Prostate gland (tissue), 2 donors: ENCODE measurements at regions not wholly inside any gene's neighbourhood (a gene's known extent, or its start where the extent isn't known, plus 50 kb on each side); places are given as distances from the start of the nearest gene placed in this dataset.
"Not testable (repeated sequence)": the region's sequence is repeated elsewhere in the genome, so short reads cannot be mapped to it uniquely, and the experiment has no call there.

ENCODE experiments used
- DNase-seq: peaks from one replicate; pipeline ENCODE4 v3.0.0-alpha.2; 2019; ENCODE audit warnings: low spot score
- H3K27ac ChIP-seq, 2 donors: fragments of 200-600 bp; sonication (generic); 2 replicates each; pipeline ENCODE4 v1.5.1; 2017 to 2019
- H3K27me3 ChIP-seq: fragments of 200-600 bp; sonication (generic); replicated peaks from 2 replicates; pipeline ENCODE4 v1.5.1; 2019; ENCODE audit not compliant: insufficient read depth
- H3K36me3 ChIP-seq, 2 donors: fragments of 200-600 bp; sonication (generic); 1 replicate in 1 of 2; 2 replicates in 1 of 2; pipeline versions ENCODE4 v1.5.1 to v1.8.1; 2017 to 2019
- H3K4me1 ChIP-seq: fragments of 200-600 bp; sonication (generic); replicated peaks from 2 replicates; pipeline ENCODE4 v1.5.1; 2019
- H3K4me3 ChIP-seq, 2 donors: fragments of 200-600 bp; sonication (generic); 2 replicates each; pipeline ENCODE4 v1.5.1; 2017 to 2019
- H3K9me3 ChIP-seq: fragments of 200-600 bp; sonication (generic); 2 replicates; pipeline ENCODE4 v1.5.1; 2017
- CTCF ChIP-seq, 4 experiments: fragments of 200-600 bp in 2 of 4; fragments of 450-650 bp in 2 of 4; sonication (generic) in 2 of 4; IDR thresholded peaks; 1 replicate in 3 of 4; 2 replicates in 1 of 4; pipeline ENCODE4 v1.5.1; 2016 to 2019; ENCODE audit warnings: antibody characterized with exemption in 4 of 4, mild to moderate bottlenecking in 2 of 4, moderate library complexity in 2 of 4
- POLR2A ChIP-seq: fragments of 450-650 bp; IDR thresholded peaks from one replicate; pipeline ENCODE4 v1.6.1; 2016; ENCODE audit warnings: antibody characterized with exemption, mild to moderate bottlenecking
- POLR2AphosphoS5 ChIP-seq: sonication (generic); formaldehyde crosslinking; IDR thresholded peaks from one replicate; pipeline ENCODE4 v1.6.1; 2017; ENCODE audit warnings: antibody characterized with exemption
- WGBS: methylation state at CpG from one replicate; pipeline ENCODE4 v1.1.5; 2018; 5-methylcytosine and 5-hydroxymethylcytosine counted together
- intact Hi-C: fragments of 100-400 bp; cut with DNase I; formaldehyde crosslinking; loops from one replicate; pipeline ENCODE4 v1.14.2; 2022

DNA sequence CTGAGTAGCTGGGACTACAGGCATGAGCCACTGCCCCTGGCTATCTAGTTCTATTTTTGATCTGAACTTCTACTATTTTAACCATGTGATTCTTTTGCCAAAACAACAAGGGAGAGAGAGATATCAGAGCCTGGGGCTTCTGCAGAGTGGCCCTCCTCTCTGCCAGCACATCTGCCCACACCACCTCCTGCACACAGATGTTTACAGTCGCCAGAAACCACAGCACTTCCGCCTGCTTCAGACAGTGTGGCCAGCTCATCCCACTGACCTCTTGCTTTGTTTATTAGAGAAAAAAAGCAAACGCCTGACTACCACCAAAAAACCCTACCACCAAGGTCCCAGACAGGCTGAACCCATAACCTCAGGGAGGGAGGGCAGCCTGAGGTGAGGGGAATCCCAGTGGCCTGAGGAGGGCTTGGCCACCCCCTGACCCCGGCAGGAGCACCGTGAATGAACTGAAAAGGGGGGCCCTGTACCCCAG, 85.9 kb upstream of the ABHD2 start:
- Histone ChIP-seq H3K4me3 (no peak overlapping the region), H3K27ac (no peak overlapping the region), H3K9me3 (no peaks in the 10 kb centered on the region), H3K36me3 (no peaks in the 10 kb centered on the region), H3K4me1 (no peaks in the 10 kb centered on the region), H3K27me3 (no peaks in the 10 kb centered on the region)
- no peak for DNase-seq
- intact Hi-C loops = no loop called here
- TF ChIP-seq POLR2A = no peak
- TF ChIP-seq POLR2AphosphoS5 = no peak
- TF ChIP-seq CTCF (IDR thresholded peaks at IDR 0.05) = no peak
- WGBS = 51% methylated on average over 5 of the region's 5 CpGs

DNA sequence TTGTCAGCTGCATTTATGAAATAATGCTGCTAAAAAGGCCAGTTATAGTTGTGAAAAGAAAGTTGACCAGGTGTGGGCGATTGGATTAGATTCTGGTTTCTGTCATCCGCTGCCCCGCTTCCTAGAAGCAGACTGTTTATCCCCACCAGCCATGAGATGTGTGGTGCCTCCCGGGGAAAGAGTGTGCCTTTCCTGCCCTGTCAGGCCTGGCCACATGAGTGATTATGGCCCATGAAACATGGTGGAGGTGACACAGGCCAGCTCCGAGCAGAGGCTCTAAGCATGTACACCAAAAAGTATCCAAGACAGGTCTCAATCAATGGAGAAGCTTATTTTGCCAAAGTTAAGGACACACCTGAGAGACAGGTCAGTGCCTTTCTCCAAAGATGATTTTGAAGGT, 85.4 kb upstream of the ABHD2 start:
- no peaks in the 10 kb centered on the region for H3K36me3 ChIP-seq
- H3K4me3 ChIP-seq = no peak overlapping the region
- no peaks in the 10 kb centered on the region for H3K9me3 ChIP-seq
- WGBS = 85% methylated on average over 5 of the region's 5 CpGs
- TF ChIP-seq POLR2A (no peak), CTCF (IDR thresholded peaks at IDR 0.05) (no peak), POLR2AphosphoS5 (no peak)
- no peaks in the 10 kb centered on the region for H3K4me1 ChIP-seq
- intact Hi-C loops = no loop called here
- DNase-seq = no peak
- H3K27ac ChIP-seq = no peak overlapping the region
- no peaks in the 10 kb centered on the region for H3K27me3 ChIP-seq

DNA sequence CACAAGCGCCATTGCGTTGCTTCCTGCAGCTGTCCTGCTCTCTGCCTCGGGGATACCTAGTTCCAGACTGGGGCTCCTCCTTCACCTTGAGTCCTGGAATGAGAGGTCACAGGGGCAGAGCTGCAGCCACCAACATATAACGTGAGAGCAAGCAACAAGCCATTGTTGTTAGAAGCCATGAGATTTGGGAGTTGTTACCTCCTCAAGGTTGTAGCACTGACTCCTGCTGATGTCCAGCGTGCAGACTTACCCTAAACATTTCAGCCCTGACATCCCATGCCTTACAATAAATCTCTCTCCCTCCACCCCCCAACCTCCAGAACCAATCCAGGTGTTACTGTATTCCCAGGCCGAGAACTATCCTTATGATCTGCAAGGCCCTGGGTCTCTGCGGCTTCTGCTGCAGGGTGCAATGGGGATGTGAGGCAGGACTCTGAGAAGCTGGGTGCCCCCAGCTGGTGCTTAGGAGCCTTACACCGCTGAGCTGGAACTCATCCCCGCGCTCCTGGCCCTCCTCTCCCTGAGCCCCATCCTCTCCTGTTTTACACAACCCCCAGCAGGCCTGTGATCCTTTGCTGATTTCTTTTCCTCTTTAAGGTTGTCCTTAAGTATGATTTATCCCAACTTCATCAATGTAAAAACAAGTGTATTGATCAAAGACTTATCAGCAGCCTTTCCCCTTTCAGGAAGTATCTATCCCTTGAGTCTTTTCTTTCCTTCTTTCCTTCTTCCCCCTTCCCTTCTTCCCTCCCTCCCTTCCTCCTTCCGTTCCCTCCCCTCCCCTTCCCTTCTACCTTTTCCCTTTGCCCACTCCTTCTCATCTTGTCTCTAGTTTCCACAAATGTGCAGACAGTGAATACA, 84.2 kb upstream of the ABHD2 start:
- Histone ChIP-seq H3K27ac (no peak overlapping the region), H3K4me3 (no peak overlapping the region), H3K9me3 (no peaks in the 10 kb centered on the region), H3K36me3 (no peaks in the 10 kb centered on the region), H3K4me1 (no peaks in the 10 kb centered on the region), H3K27me3 (no peaks in the 10 kb centered on the region)
- no peak for DNase-seq
- 68% methylated on average over 11 of the region's 11 CpGs for WGBS
- no peak for TF ChIP-seq POLR2AphosphoS5
- TF ChIP-seq CTCF (IDR thresholded peaks at IDR 0.05) = no peak
- no peak for TF ChIP-seq POLR2A
- intact Hi-C loops = no loop called here

DNA sequence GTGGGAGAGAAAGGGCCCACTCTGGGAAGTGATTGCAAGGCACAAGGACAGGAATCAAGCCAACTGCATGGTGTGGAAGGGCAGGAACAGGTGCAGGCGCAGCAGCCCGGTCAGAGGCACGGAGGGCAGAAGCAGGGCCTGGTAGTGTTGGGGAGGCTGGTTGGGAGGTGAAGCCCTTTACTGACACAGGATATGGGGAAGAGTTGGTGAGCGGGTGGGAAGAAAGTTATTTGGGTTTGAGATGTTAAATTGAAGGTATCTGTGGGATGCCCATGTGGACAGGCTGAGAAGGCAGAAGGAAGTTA, 83.6 kb upstream of the ABHD2 start:
- no peak for DNase-seq
- Histone ChIP-seq H3K4me3 (no peak overlapping the region), H3K27ac (no peak overlapping the region), H3K27me3 (no peaks in the 10 kb centered on the region), H3K36me3 (no peaks in the 10 kb centered on the region), H3K4me1 (no peaks in the 10 kb centered on the region), H3K9me3 (no peaks in the 10 kb centered on the region)
- TF ChIP-seq CTCF (IDR thresholded peaks at IDR 0.05) (no peak), POLR2A (no peak), POLR2AphosphoS5 (no peak)
- WGBS = 90% methylated on average over 4 of the region's 4 CpGs
- intact Hi-C loops = no loop called here

GRCh38 chr15:89007527-89007926, 80.7 kb upstream of the ABHD2 start:
- intact Hi-C loops, H3K4me1 ChIP-seq, DNase-seq, H3K36me3 ChIP-seq, H3K4me3 ChIP-seq, H3K9me3 ChIP-seq, H3K27me3 ChIP-seq, H3K27ac ChIP-seq: not testable (repeated sequence)
- WGBS = 93% methylated on average over 9 of the region's 9 CpGs
